Esophagus squamous epithelium (tissue), 4 donors: ENCODE measurements at regions not wholly inside any gene's neighbourhood (a gene's known extent, or its start where the extent isn't known, plus 50 kb on each side); places are given as distances from the start of the nearest gene placed in this dataset.

Source experiments
- CTCF ChIP-seq, 6 experiments: fragments of 450-650 bp in 4 of 6; fragments of 200-600 bp in 2 of 6; sonication (generic) in 2 of 6; IDR thresholded peaks; one replicate each; pipeline ENCODE4 v1.5.1; 2016 to 2019; ENCODE audit warnings: antibody characterized with exemption in 6 of 6, mild to moderate bottlenecking in 4 of 6, moderate library complexity in 4 of 6
- POLR2A ChIP-seq, 4 donors: fragments of 450-650 bp; IDR thresholded peaks; one replicate each; pipeline ENCODE4 v1.6.1; 2017; ENCODE audit warnings: antibody characterized with exemption in 4 of 4, mild to moderate bottlenecking in 4 of 4, moderate library complexity in 3 of 4

- no peak for TF ChIP-seq CTCF (IDR thresholded peaks at IDR 0.05)
- no peak for TF ChIP-seq POLR2A (IDR thresholded peaks at IDR 0.05)
These were observed 440.7 kb downstream of the DMAC1 start for GRCh38 chr9:7358876-7359275.
